K562 (cell line): ENCODE measurements at regions not wholly inside any gene's neighbourhood (a gene's known extent, or its start where the extent isn't known, plus 50 kb on each side); places are given as distances from the start of the nearest gene placed in this dataset.

ENCODE experiments used
- ATAC-seq: fragments of 200-7000 bp; cut with Tn5 transposase; 3 replicates; pipeline ENCODE4 v1.9.1; 2020; ENCODE audit warnings: moderate library complexity
- BruUV-seq: library from RNA; stranded (reverse); fragments of 400-500 nt; replicated peaks from 2 replicates; lab custom pipeline; 2021; lab: Mats Ljungman, UMichigan
- CTCF ChIA-PET: fragments of 300-600 bp; formaldehyde crosslinking; extraction: SDS; loops from one replicate; lab custom pipeline; 2021; ENCODE audit warnings: low intra/inter-chr PET ratio; lab: Yijun Ruan, JAX
- POLR2A ChIA-PET: fragments of 300-600, 350-650 bp; sonication (Branson Sonifier 250); formaldehyde crosslinking; extraction: SDS; loops from one replicate; lab custom pipeline; 2021; ENCODE audit warnings: antibody characterized with exemption, inconsistent platforms; lab: Yijun Ruan, JAX
- DNase-seq, 4 experiments: peaks; one replicate each; pipeline versions ENCODE4 v3.0.0 to v3.0.0-alpha.2; 2011 to 2018; ENCODE audit warnings: low spot score in 3 of 4, mixed read lengths in 3 of 4; ENCODE audit errors: extremely low read depth in 1 of 4
- FAIRE-seq: peaks from 2 replicates; lab custom pipeline; 2011; peaks lifted over from hg19 to GRCh38; lab: Jason Lieb, UNC
- H2AFZ ChIP-seq: 2 replicates; pipeline ENCODE4 v1.6.0; 2011; ENCODE audit warnings: low read depth, low read length, control low read depth, inconsistent platforms
- H3K27ac ChIP-seq: fragments of 200-600 bp; 3 replicates; pipeline ENCODE4 v1.8.0; 2011; ENCODE audit warnings: low read depth, mild to moderate bottlenecking, control low read depth, inconsistent platforms, low read length, moderate library complexity, mixed read lengths; ENCODE audit errors: extremely low read depth
- H3K27me3 ChIP-seq, 2 experiments: fragments of 300-600 bp in 1 of 2; 2 replicates in 1 of 2; 3 replicates in 1 of 2; pipeline versions ENCODE4 v1.6.0 to v1.8.0; 2011; ENCODE audit warnings: inconsistent platforms in 2 of 2, low read length in 2 of 2, mild to moderate bottlenecking in 1 of 2, mixed read lengths in 1 of 2, moderate library complexity in 1 of 2; ENCODE audit not compliant: control insufficient read depth in 2 of 2, insufficient read depth in 2 of 2
- H3K36me3 ChIP-seq: fragments of 300-600 bp; 3 replicates; pipeline ENCODE4 v1.8.0; 2011; ENCODE audit warnings: mild to moderate bottlenecking, low read length, inconsistent platforms; ENCODE audit not compliant: control insufficient read depth, insufficient read depth
- H3K4me1 ChIP-seq, 2 experiments: fragments of 200-600 bp in 1 of 2; replicated peaks in 1 of 2; 2 replicates in 1 of 2; 3 replicates in 1 of 2; pipeline versions ENCODE4 v1.5.1 to v1.8.0; 2011; ENCODE audit warnings: inconsistent platforms in 2 of 2, low read length in 2 of 2, mild to moderate bottlenecking in 1 of 2, mixed read lengths in 1 of 2, moderate library complexity in 1 of 2; ENCODE audit not compliant: control insufficient read depth in 2 of 2, insufficient read depth in 2 of 2
- H3K4me2 ChIP-seq: 2 replicates; pipeline ENCODE4 v1.6.1; 2011; ENCODE audit warnings: low read length, control low read depth, inconsistent platforms, mixed read lengths; ENCODE audit not compliant: insufficient read depth
- H3K4me3 ChIP-seq: fragments of 200-600 bp; sonication (generic), shearing (Covaris generic); 2 replicates; pipeline ENCODE4 v1.5.1; 2016; ENCODE audit warnings: control low read depth, inconsistent platforms
- H3K79me2 ChIP-seq: fragments of 200-600 bp; 3 replicates; pipeline ENCODE4 v1.8.0; 2011; ENCODE audit warnings: low read length, inconsistent platforms; ENCODE audit not compliant: control insufficient read depth, insufficient read depth
- H3K9ac ChIP-seq, 2 experiments: 2 replicates each; pipeline versions ENCODE4 v1.6.0 to v1.6.1; 2011; ENCODE audit warnings: low read depth in 2 of 2, low read length in 2 of 2, control low read depth in 1 of 2, inconsistent platforms in 1 of 2, mild to moderate bottlenecking in 1 of 2, mixed read lengths in 1 of 2; ENCODE audit not compliant: insufficient read depth in 1 of 2
- H3K9me1 ChIP-seq: one replicate; pipeline ENCODE4 v1.6.0; 2011; ENCODE audit warnings: inconsistent platforms, mild to moderate bottlenecking, low read length, moderate library complexity; ENCODE audit not compliant: control insufficient read depth, insufficient read depth
- H3K9me3 ChIP-seq: replicated peaks from 2 replicates; pipeline ENCODE4 v1.5.1; 2011; ENCODE audit warnings: low read depth, low read length, inconsistent platforms; ENCODE audit not compliant: control insufficient read depth, insufficient read depth
- H4K20me1 ChIP-seq: replicated peaks from 2 replicates; pipeline ENCODE4 v1.6.1; 2011; ENCODE audit warnings: low read length, inconsistent platforms, mixed read lengths; ENCODE audit not compliant: control insufficient read depth, insufficient read depth
- CEBPZ ChIP-seq: fragments of 150-350 bp; IDR thresholded peaks from 2 replicates; pipeline ENCODE4 v1.6.1; 2014; ENCODE audit warnings: low read depth, mild to moderate bottlenecking, low read length, borderline replicate concordance
- CGGBP1 ChIP-seq: fragments of 250-450 bp; sonication (Bioruptor Pico); IDR thresholded peaks from 2 replicates; pipeline ENCODE4 v1.9.0; 2021; ENCODE audit warnings: mild to moderate bottlenecking
- HDAC2 ChIP-seq: fragments of 450-650 bp; IDR thresholded peaks from 2 replicates; pipeline ENCODE4 v1.6.1; 2016; ENCODE audit warnings: mild to moderate bottlenecking
- HDAC3 ChIP-seq: fragments of 450-650 bp; IDR thresholded peaks from 2 replicates; pipeline ENCODE4 v1.6.1; 2018; ENCODE audit warnings: borderline replicate concordance, mild to moderate bottlenecking, moderate library complexity; ENCODE audit not compliant: partially characterized antibody
- IRF9 ChIP-seq: fragments of 450-650 bp; IDR thresholded peaks from 2 replicates; pipeline ENCODE4 v1.6.1; 2016; ENCODE audit warnings: missing biosample characterization, missing genetic modification characterization
- KHSRP ChIP-seq: fragments of 450-650 bp; IDR thresholded peaks from 2 replicates; pipeline ENCODE4 v1.6.1; 2017
- SNRNP70 ChIP-seq: fragments of 200-400 bp; formaldehyde crosslinking; optimal IDR thresholded peaks from 2 replicates; pipeline ENCODE3; 2017; ENCODE audit warnings: low read depth, low read length
- TARDBP ChIP-seq: fragments of 450-650 bp; IDR thresholded peaks from 2 replicates; pipeline ENCODE4 v1.6.1; 2016
- ZNF311 ChIP-seq: fragments of 250-450 bp; sonication (Bioruptor Pico); IDR thresholded peaks from 2 replicates; pipeline ENCODE4 v1.4.0; 2020; ENCODE audit warnings: mild to moderate bottlenecking, moderate library complexity
- ZNF407 ChIP-seq: fragments of 450-650 bp; IDR thresholded peaks from 2 replicates; pipeline ENCODE4 v1.6.1; 2016; ENCODE audit warnings: low read depth
- in situ Hi-C: fragments of 300-500 bp; cut with MboI; formaldehyde crosslinking; loops from 4 replicates; pipeline ENCODE4 v1.15.0; 2018; ENCODE audit warnings: inconsistent platforms, mixed read lengths
- intact Hi-C: fragments of 100-400 bp; cut with micrococcal nuclease; formaldehyde crosslinking; loops from 2 replicates; pipeline ENCODE4 v1.14.2; 2022

GRCh38 chr4:62263454-62263853 is 1063.3 kb downstream of the ADGRL3 start:
- H3K27ac ChIP-seq = no peak overlapping the region
- CTCF ChIA-PET = no interaction called here
- no peaks in the 10 kb centered on the region for H3K9me3 ChIP-seq
- no peaks in the 10 kb centered on the region for H3K36me3 ChIP-seq
- H3K9ac ChIP-seq = no peak overlapping the region
- H2AFZ ChIP-seq = no peak overlapping the region
- POLR2A ChIA-PET = no interaction called here
- no peak for FAIRE-seq
- in situ Hi-C loops = no loop called here
- intact Hi-C loops = no loop called here
- no peaks in the 10 kb centered on the region for H3K79me2 ChIP-seq
- no peaks in the 10 kb centered on the region for H3K4me1 ChIP-seq
- BruUV-seq = no TSS peak
- H3K4me2 ChIP-seq = no peak overlapping the region
- no peak for ATAC-seq
- H3K9me1 ChIP-seq = no peaks in the 10 kb centered on the region
- H3K27me3 ChIP-seq = no peaks in the 10 kb centered on the region
- DNase-seq = no peak
- H3K4me3 ChIP-seq = no peak overlapping the region
- no peaks in the 10 kb centered on the region for H4K20me1 ChIP-seq
- TF ChIP-seq IRF9 (no peak), SNRNP70 (no peak), KHSRP (no peak), ZNF311 (CRISPR knock-in tag) (no peak), HDAC3 (no peak), HDAC2 (no peak), CEBPZ (no peak), CGGBP1 (CRISPR knock-in tag) (no peak), TARDBP (no peak), ZNF407 (no peak)
